ENCODE measurements at regions not wholly inside any gene's neighbourhood (a gene's known extent, or its start where the extent isn't known, plus 50 kb on each side); places are given as distances from the start of the nearest gene placed in this dataset.

GRCh38 chr18:56009411-56009810, 421.4 kb upstream of the TCF4 start:
- TF ChIP-seq REST (IDR thresholded peaks at IDR 0.05; ENCODE audit: insufficient read depth in 1 of 2, low read depth in 2 of 2, low read length in 2 of 2) (no peak), SIN3A (IDR thresholded peaks at IDR 0.05; ENCODE audit: borderline replicate concordance, insufficient read depth, low read length) (no peak), TAF1 (IDR thresholded peaks at IDR 0.05; ENCODE audit: borderline replicate concordance, insufficient read depth, low read length) (no peak), FOXP2 (optimal IDR thresholded peaks at IDR 0.05; ENCODE audit: borderline replicate concordance, extremely low read depth, extremely low read length, insufficient read depth) (no peak), POLR2AphosphoS5 (IDR thresholded peaks at IDR 0.05; ENCODE audit: low read depth, low read length) (no peak)

- TF ChIP-seq SIN3A (IDR thresholded peaks at IDR 0.05; ENCODE audit: borderline replicate concordance, insufficient read depth, low read length): no peak
- no peak for TF ChIP-seq POLR2AphosphoS5 (IDR thresholded peaks at IDR 0.05; ENCODE audit: low read depth, low read length)
- TF ChIP-seq TAF1 (IDR thresholded peaks at IDR 0.05; ENCODE audit: borderline replicate concordance, insufficient read depth, low read length): no peak
- TF ChIP-seq FOXP2 (optimal IDR thresholded peaks at IDR 0.05; ENCODE audit: borderline replicate concordance, extremely low read depth, extremely low read length, insufficient read depth): no peak
- TF ChIP-seq REST (IDR thresholded peaks at IDR 0.05; ENCODE audit: insufficient read depth in 1 of 2, low read depth in 2 of 2, low read length in 2 of 2): no peak
Observed at GRCh38 chr18:56003720-56004088, 415.7 kb upstream of the TCF4 start.

GRCh38 chr18:56003009-56003719, 415.2 kb upstream of the TCF4 start:
- TF ChIP-seq REST (IDR thresholded peaks at IDR 0.05; ENCODE audit: insufficient read depth in 1 of 2, low read depth in 2 of 2, low read length in 2 of 2): no peak
- no peak for TF ChIP-seq POLR2AphosphoS5 (IDR thresholded peaks at IDR 0.05; ENCODE audit: low read depth, low read length)
- no peak for TF ChIP-seq SIN3A (IDR thresholded peaks at IDR 0.05; ENCODE audit: borderline replicate concordance, insufficient read depth, low read length)
- no peak for TF ChIP-seq TAF1 (IDR thresholded peaks at IDR 0.05; ENCODE audit: borderline replicate concordance, insufficient read depth, low read length)
- TF ChIP-seq FOXP2 (optimal IDR thresholded peaks at IDR 0.05; ENCODE audit: borderline replicate concordance, extremely low read depth, extremely low read length, insufficient read depth): no peak

GRCh38 chr18:56001576-56001975, 413.6 kb upstream of the TCF4 start:
- TF ChIP-seq SIN3A (IDR thresholded peaks at IDR 0.05; ENCODE audit: borderline replicate concordance, insufficient read depth, low read length) (no peak), FOXP2 (optimal IDR thresholded peaks at IDR 0.05; ENCODE audit: borderline replicate concordance, extremely low read depth, extremely low read length, insufficient read depth) (no peak), REST (IDR thresholded peaks at IDR 0.05; ENCODE audit: insufficient read depth in 1 of 2, low read depth in 2 of 2, low read length in 2 of 2) (no peak), POLR2AphosphoS5 (IDR thresholded peaks at IDR 0.05; ENCODE audit: low read depth, low read length) (no peak), TAF1 (IDR thresholded peaks at IDR 0.05; ENCODE audit: borderline replicate concordance, insufficient read depth, low read length) (no peak)

All from PFSK-1 (cell line).